Upper lobe of right lung (tissue), 1 donor: ENCODE measurements at regions not wholly inside any gene's neighbourhood (a gene's known extent, or its start where the extent isn't known, plus 50 kb on each side); places are given as distances from the start of the nearest gene placed in this dataset.

Experiments used
- ATAC-seq: fragments of 200-7000 bp; cut with Tn5 transposase; one replicate; pipeline ENCODE4 v1.9.1; 2020; ENCODE audit warnings: mild to moderate bottlenecking, moderate library complexity
- DNase-seq: peaks from one replicate; pipeline ENCODE4 v3.0.0-alpha.2; 2020
- H3K27ac ChIP-seq: fragments of 200-600 bp; one replicate; pipeline ENCODE4 v1.8.0; 2022
- H3K27me3 ChIP-seq: fragments of 200-600 bp; one replicate; pipeline ENCODE4 v1.8.0; 2022; ENCODE audit warnings: mild to moderate bottlenecking
- H3K36me3 ChIP-seq: fragments of 200-600 bp; one replicate; pipeline ENCODE4 v1.8.0; 2022
- H3K4me1 ChIP-seq: fragments of 200-600 bp; one replicate; pipeline ENCODE4 v1.8.0; 2022
- H3K4me3 ChIP-seq: fragments of 200-600 bp; one replicate; pipeline ENCODE4 v1.8.0; 2022; ENCODE audit warnings: mild to moderate bottlenecking
- H3K9me3 ChIP-seq: fragments of 200-600 bp; one replicate; pipeline ENCODE4 v1.8.0; 2022
- CTCF ChIP-seq: fragments of 200-600 bp; IDR thresholded peaks from one replicate; pipeline ENCODE4 v1.8.0; 2022; ENCODE audit warnings: antibody characterized with exemption
- intact Hi-C: fragments of 100-400 bp; cut with DNase I; formaldehyde crosslinking; loops from one replicate; pipeline ENCODE4 v1.11.0; 2022
- donor health status: DM: no; HTN: yes; CAD: no; lungs with severe emphysema.

GRCh38 chr7:45494885-45495284 is 79.3 kb upstream of the ADCY1 start:
- TF ChIP-seq CTCF: no peak
- DNase-seq: no peak
- Histone ChIP-seq H3K27me3 (peaks cover 15% of the 10 kb centered on the region), H3K9me3 (no peaks in the 10 kb centered on the region), H3K27ac (no peak overlapping the region), H3K4me3 (no peak overlapping the region), H3K36me3 (no peaks in the 10 kb centered on the region), H3K4me1 (no peaks in the 10 kb centered on the region)
- intact Hi-C loops: no loop called here
- ATAC-seq: no peak

GRCh38 chr7:45495618-45496017 is 78.5 kb upstream of the ADCY1 start:
- intact Hi-C loops: no loop called here

GRCh38 chr7:45500257-45500656 is 73.9 kb upstream of the ADCY1 start:
- Histone ChIP-seq H3K4me3 (no peak overlapping the region), H3K36me3 (no peaks in the 10 kb centered on the region), H3K4me1 (no peaks in the 10 kb centered on the region), H3K27ac (no peak overlapping the region), H3K9me3 (no peaks in the 10 kb centered on the region), H3K27me3 (peaks cover 15% of the 10 kb centered on the region)
- intact Hi-C loops: no loop called here
- no peak for TF ChIP-seq CTCF
- DNase-seq (no peak), ATAC-seq (no peak)

More at GRCh38 chr7:45495618-45496017, 78.5 kb upstream of the ADCY1 start:
- Histone ChIP-seq H3K36me3 (no peaks in the 10 kb centered on the region), H3K4me1 (no peaks in the 10 kb centered on the region), H3K4me3 (no peak overlapping the region), H3K27ac (no peak overlapping the region), H3K9me3 (no peaks in the 10 kb centered on the region), H3K27me3 (peaks cover 15% of the 10 kb centered on the region)
- DNase-seq (no peak), ATAC-seq (no peak)
- TF ChIP-seq CTCF: no peak

GRCh38 chr7:45501791-45502190 is 72.4 kb upstream of the ADCY1 start:
- peaks cover 4% of the 10 kb centered on the region for H3K9me3 ChIP-seq
- no peak overlapping the region for H3K4me3 ChIP-seq
- H3K27me3 ChIP-seq: peaks cover 8% of the 10 kb centered on the region
- intact Hi-C loops: no loop called here
- no peak overlapping the region for H3K27ac ChIP-seq
- DNase-seq: no peak
- no peaks in the 10 kb centered on the region for H3K36me3 ChIP-seq
- no peak for ATAC-seq
- no peak for TF ChIP-seq CTCF
- no peaks in the 10 kb centered on the region for H3K4me1 ChIP-seq

GRCh38 chr7:45506059-45506458 is 68.1 kb upstream of the ADCY1 start:
- H3K4me3 ChIP-seq: no peak overlapping the region
- ATAC-seq (no peak), DNase-seq (no peak)
- TF ChIP-seq CTCF: no peak
- no peak overlapping the region for H3K27ac ChIP-seq
- peaks cover 4% of the 10 kb centered on the region for H3K9me3 ChIP-seq
- H3K4me1 ChIP-seq: no peaks in the 10 kb centered on the region
- no peaks in the 10 kb centered on the region for H3K36me3 ChIP-seq
- no peaks in the 10 kb centered on the region for H3K27me3 ChIP-seq
- intact Hi-C loops: no loop called here

- H3K36me3 ChIP-seq: no peaks in the 10 kb centered on the region
- no peak overlapping the region for H3K4me3 ChIP-seq
- H3K9me3 ChIP-seq: peaks cover 4% of the 10 kb centered on the region
- DNase-seq (no peak), ATAC-seq (no peak)
- H3K4me1 ChIP-seq: no peaks in the 10 kb centered on the region
- no peak overlapping the region for H3K27ac ChIP-seq
- intact Hi-C loops: no loop called here
- H3K27me3 ChIP-seq: no peaks in the 10 kb centered on the region
- TF ChIP-seq CTCF: no peak
These were observed 64.9 kb upstream of the ADCY1 start for GRCh38 chr7:45509222-45509621.
